Fibroblast of pulmonary artery (primary cell): ENCODE measurements at regions not wholly inside any gene's neighbourhood (a gene's known extent, or its start where the extent isn't known, plus 50 kb on each side); places are given as distances from the start of the nearest gene placed in this dataset.

ENCODE experiments used
- DNase-seq: peaks from one replicate; pipeline ENCODE4 v3.0.0-alpha.2; 2010; ENCODE audit warnings: low read depth
- H3K4me3 ChIP-seq: replicated peaks from 2 replicates; pipeline ENCODE4 v1.5.1; 2011; ENCODE audit warnings: low read depth, mild to moderate bottlenecking, control low read depth, low read length, moderate library complexity
- TF ChIP-seq, protein P1 (sequence below): IDR thresholded peaks from 2 replicates; pipeline ENCODE4 v1.5.1; 2011; ENCODE audit warnings: mild to moderate bottlenecking, control low read depth, low read length, inconsistent platforms; ENCODE audit errors: missing control alignments

DNA sequence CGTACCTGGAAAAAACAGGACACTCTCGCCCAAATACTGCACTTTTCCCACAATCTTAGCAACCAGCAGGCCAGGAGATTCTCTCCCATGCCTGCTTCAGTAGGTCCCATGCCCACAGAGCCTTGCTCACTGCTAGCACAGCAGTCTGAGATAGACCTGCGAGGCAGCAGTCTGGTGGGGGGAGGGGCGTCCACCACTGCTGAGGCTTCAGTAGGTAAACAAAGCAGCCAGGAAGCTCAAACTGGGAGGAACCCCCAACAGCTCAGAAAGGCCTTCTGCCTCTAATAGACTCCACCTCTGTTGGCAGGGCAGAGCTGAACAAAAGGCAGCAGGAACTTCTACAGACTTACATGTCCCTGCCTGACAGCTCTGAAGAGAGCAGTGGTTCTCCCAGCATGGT, 1202.8 kb upstream of the ACVR2A start:
- H3K4me3 ChIP-seq, result no peak overlapping the region
- TF ChIP-seq, protein P1, sequence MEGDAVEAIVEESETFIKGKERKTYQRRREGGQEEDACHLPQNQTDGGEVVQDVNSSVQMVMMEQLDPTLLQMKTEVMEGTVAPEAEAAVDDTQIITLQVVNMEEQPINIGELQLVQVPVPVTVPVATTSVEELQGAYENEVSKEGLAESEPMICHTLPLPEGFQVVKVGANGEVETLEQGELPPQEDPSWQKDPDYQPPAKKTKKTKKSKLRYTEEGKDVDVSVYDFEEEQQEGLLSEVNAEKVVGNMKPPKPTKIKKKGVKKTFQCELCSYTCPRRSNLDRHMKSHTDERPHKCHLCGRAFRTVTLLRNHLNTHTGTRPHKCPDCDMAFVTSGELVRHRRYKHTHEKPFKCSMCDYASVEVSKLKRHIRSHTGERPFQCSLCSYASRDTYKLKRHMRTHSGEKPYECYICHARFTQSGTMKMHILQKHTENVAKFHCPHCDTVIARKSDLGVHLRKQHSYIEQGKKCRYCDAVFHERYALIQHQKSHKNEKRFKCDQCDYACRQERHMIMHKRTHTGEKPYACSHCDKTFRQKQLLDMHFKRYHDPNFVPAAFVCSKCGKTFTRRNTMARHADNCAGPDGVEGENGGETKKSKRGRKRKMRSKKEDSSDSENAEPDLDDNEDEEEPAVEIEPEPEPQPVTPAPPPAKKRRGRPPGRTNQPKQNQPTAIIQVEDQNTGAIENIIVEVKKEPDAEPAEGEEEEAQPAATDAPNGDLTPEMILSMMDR, result no peak
- DNase-seq, result no peak

DNA sequence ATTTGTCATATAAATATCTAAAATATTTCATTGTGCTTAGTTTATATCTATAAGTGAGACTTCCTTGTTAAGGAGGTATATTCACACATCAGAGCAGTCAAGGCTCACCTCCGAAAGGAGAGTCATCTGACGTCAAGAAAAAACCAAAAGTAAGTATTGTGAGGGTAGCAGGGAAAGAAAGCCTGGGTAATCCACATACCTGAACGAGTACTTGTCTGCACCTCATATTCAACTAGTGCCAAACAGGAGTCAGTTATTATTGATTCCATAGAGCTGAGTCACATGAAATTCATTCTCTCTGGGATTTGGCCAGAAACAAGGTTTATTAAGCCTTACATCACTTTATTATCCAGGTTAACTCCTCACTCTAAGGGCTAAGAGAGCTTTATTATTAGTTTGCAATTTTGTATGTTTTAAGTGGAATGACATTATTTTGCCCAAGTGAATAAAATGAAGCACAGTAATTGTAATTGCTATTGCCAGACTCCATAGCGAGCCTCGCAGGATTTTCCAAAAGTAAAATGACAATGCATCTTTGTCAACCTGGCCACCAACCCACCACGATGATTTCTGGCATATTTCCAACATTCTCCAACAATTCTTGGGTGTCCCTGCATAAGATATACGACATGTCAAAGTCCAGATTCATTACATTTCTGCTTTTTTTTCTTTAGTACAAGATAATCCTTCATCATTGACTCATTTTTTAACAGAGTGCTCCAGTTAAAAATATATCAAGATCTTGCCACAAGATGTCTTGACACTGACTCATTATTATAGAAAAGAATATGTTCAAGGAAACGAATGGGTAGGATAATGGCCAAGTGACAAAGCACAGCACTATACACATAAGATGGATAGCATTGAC, 1210.4 kb upstream of the ACVR2A start:
- TF ChIP-seq, protein P1, result no peak
- no peak overlapping the region for H3K4me3 ChIP-seq
- peak; percentile 58 for DNase-seq

DNA sequence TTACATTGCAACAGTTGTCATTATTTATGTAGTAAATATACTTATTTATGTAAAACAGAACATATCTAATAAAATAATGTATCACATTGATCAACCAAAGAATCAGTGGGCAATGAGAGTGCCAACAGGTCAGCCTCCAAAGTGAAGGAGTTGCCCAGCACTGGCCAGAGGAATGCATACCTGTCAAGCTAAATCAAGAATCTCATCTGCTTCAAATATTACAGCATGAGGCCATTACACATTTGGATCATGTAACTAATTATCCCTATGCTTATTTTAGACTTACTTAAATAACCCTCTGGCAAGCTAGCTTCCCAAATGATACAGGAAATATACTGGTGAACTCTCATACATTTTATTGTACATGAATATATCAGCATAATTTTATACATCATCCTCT, 1211.7 kb upstream of the ACVR2A start:
- DNase-seq, result no peak
- no peak overlapping the region for H3K4me3 ChIP-seq
- TF ChIP-seq, protein P1, result no peak

DNA sequence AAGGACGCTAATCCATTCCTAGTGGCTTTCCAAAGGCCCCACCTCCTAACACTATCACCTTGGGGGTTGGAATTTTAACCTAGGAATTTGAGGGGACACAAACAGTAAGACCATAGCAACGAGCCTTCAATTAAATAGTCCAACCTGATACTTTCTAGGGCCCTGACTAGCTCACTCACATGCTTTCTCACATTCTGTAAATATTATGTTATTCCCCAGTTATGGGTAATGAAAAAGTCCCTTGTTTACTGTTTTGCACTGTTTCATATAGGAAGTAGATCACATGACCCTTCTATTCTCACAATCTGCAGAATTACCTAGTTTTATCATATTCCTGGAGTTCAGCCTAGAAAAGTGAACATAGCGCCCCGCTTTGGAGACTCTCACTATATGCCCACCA, 1212.1 kb upstream of the ACVR2A start:
- DNase-seq, result no peak
- H3K4me3 ChIP-seq, result no peak overlapping the region
- TF ChIP-seq, protein P1, result no peak

DNA sequence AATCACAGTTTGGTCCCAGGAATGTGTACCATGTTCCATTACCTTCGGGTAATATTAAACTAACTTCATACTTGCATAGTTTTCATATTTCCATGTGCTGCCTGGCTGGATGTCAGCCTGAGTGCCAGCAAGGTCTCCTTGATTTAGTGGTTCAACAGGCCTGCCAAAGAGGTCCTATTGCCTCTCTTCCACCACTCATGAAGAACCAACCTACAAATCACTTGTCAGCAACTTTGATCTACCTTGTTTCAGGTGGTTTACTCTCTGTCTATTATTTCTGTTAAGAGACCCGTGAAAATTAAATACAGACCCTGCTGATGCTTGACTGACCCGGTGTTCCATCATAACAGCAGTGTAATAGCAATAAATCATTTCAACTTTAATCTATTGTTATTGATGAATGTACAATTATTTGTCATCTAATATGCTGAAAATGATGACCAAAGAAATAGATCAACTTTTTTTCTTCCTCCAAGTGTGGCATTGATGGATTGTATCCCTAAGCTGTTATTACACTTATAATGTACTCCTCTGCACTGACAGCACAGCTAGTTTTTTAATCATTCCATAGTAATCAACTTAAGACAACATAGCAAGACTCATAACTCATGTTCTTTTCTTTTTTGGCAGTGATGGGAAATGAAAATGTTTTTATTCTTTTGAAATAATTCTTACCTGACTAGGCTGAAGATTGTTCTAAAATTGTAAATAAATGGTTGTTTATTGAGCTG, 1220.2 kb upstream of the ACVR2A start:
- DNase-seq, result no peak
- TF ChIP-seq, protein P1, result no peak
- H3K4me3 ChIP-seq, result no peak overlapping the region

DNA sequence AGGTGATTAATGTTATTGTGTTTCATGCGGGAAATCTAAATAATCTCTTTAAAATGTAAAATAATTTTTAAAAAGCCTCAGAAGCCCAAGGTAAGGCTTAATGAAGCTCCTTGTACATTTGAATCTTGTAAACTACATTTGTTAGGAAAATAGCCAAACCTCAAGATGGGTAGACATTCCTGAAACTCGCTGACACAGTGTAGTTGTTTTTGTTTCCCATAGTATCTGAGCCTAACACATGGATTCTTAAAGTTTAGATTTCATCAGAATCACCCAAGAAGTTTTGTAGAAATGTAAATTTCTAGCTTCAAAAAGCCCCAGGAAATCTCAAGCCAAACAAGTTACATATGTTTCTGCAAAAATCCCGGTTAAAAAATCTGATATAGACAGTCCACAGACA, 1221.1 kb upstream of the ACVR2A start:
- TF ChIP-seq, protein P1, result no peak

More for the DNA sequence above, 1221.1 kb upstream of the ACVR2A start:
- no peak overlapping the region for H3K4me3 ChIP-seq
- DNase-seq, result peak; percentile 33
